SH-SY5Y (cell line): ENCODE measurements at regions not wholly inside any gene's neighbourhood (a gene's known extent, or its start where the extent isn't known, plus 50 kb on each side); places are given as distances from the start of the nearest gene placed in this dataset.

Source experiments
- GATA2 ChIP-seq: IDR thresholded peaks from 2 replicates; pipeline ENCODE4 v1.6.1; 2011; ENCODE audit warnings: mild to moderate bottlenecking, low read depth, low read length
- GATA3 ChIP-seq: IDR thresholded peaks from 2 replicates; pipeline ENCODE4 v1.6.1; 2011; ENCODE audit warnings: low read depth, mild to moderate bottlenecking, low read length, moderate library complexity

GRCh38 chr5:5781335-5781734 is 358.9 kb downstream of the ICE1 start:
- TF ChIP-seq GATA2 (no peak), GATA3 (no peak)

GRCh38 chr5:5780253-5780652 is 357.8 kb downstream of the ICE1 start:
- TF ChIP-seq GATA3 (no peak), GATA2 (no peak)

GRCh38 chr5:5777013-5777412 is 354.5 kb downstream of the ICE1 start:
- TF ChIP-seq GATA2 (no peak), GATA3 (no peak)

- TF ChIP-seq GATA2, result no peak
Observed at GRCh38 chr5:5772202-5772601, 349.7 kb downstream of the ICE1 start.

- TF ChIP-seq GATA3, result no peak
- no peak for TF ChIP-seq GATA2
Observed at GRCh38 chr5:5770825-5771224, 348.3 kb downstream of the ICE1 start.

GRCh38 chr5:5767286-5767928 is 344.9 kb downstream of the ICE1 start:
- TF ChIP-seq GATA2 (no peak), GATA3 (no peak)

- TF ChIP-seq GATA2, result no peak
- no peak for TF ChIP-seq GATA3
Observed at GRCh38 chr5:5765066-5765850, 342.8 kb downstream of the ICE1 start.

- TF ChIP-seq GATA3 (no peak), GATA2 (no peak)
Observed at GRCh38 chr5:5764246-5764645, 341.8 kb downstream of the ICE1 start.

GRCh38 chr5:5756762-5757161 is 334.3 kb downstream of the ICE1 start:
- TF ChIP-seq GATA2, result no peak
- TF ChIP-seq GATA3, result no peak

- TF ChIP-seq GATA3 (no peak), GATA2 (no peak)
Observed at GRCh38 chr5:5755888-5756287, 333.4 kb downstream of the ICE1 start.

GRCh38 chr5:5752844-5753243 is 330.4 kb downstream of the ICE1 start:
- no peak for TF ChIP-seq GATA3
- no peak for TF ChIP-seq GATA2

- TF ChIP-seq GATA2 (no peak), GATA3 (no peak)
Observed at GRCh38 chr5:5751987-5752386, 329.5 kb downstream of the ICE1 start.

- no peak for TF ChIP-seq GATA2
- no peak for TF ChIP-seq GATA3
Observed at GRCh38 chr5:5751498-5751897, 329.0 kb downstream of the ICE1 start.

- TF ChIP-seq GATA2 (no peak), GATA3 (no peak)
Observed at GRCh38 chr5:5741418-5741817, 318.9 kb downstream of the ICE1 start.

GRCh38 chr5:5739490-5739945 is 317.0 kb downstream of the ICE1 start:
- TF ChIP-seq GATA3 (no peak), GATA2 (no peak)

- no peak for TF ChIP-seq GATA3
- TF ChIP-seq GATA2, result no peak
Observed at GRCh38 chr5:5738797-5739489, 316.5 kb downstream of the ICE1 start.
